Cerebellar nuclear complex (tissue), 1 donor: ENCODE measurements at regions not wholly inside any gene's neighbourhood (a gene's known extent, or its start where the extent isn't known, plus 50 kb on each side); places are given as distances from the start of the nearest gene placed in this dataset.

Source experiments
- DNase-seq, 2 experiments: peaks; one replicate each; lab custom pipeline; 2025; lab: John Stamatoyannopoulos, UW

GRCh38 chr10:88023676-88024075 lies 160.3 kb downstream of the PTEN start:
- no peak for DNase-seq

- no peak for DNase-seq
Measured at GRCh38 chr10:88026031-88026430, 162.6 kb downstream of the PTEN start.

DNA sequence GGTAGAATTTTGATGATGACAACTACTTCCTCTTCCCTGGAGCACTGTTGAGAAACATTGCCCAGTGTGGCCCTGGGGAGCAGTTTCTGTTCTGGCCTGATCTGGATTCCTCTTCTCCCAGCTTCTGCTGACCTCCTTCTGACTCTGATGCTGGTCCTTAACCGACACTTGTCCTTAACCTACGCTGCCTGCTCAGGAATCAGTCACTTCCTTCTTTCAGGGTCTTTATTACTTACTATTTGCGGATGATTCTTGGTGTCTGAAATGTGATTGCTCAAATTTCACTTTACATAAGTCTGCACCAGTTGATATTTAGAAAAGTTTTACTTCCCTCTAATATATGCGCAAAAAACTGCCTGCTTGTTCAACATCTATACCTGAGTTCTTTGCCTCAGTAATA lies 164.1 kb downstream of the PTEN start:
- no peak for DNase-seq

- no peak for DNase-seq
Measured at GRCh38 chr10:88028072-88028471, 164.6 kb downstream of the PTEN start.

DNA sequence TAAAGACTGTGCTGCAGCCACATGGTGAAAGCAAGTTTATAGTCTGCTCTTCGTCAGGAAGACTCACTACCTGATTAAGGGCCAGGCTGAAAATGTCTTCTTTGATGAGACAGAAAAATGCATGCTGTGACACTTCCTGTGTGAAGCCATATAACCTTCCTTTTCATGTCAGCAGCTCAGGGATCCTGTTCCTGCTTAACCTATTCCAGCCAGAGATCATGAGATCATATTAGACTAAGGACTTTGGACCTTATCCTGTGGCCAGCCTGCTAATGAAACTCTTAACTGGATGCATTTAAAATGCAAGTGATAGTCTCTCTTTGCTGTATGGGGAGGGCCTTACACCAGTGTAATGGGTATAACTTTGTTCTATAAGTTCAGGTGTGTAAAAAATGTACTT lies 165.2 kb downstream of the PTEN start:
- no peak for DNase-seq

- no peak for DNase-seq
Measured at GRCh38 chr10:88032566-88032965, 169.1 kb downstream of the PTEN start.

DNA sequence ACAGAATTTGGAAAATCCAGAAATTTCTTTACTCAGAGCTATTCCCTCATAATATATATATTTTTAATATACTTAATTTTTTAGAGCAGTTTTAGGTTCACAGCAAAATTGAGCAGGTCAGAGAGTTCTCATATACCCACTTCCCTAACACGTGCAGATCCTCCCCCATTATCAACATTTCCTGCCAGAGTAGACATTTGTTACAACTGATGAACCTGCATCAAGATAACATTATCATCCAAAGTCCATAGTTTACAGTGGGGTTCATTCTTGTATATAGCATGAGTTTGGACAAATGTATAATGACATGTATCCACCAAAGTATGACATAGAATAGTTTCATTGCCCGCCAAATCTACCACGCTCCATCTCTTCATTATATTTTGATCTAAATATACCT lies 170.0 kb downstream of the PTEN start:
- DNase-seq = no peak

DNA sequence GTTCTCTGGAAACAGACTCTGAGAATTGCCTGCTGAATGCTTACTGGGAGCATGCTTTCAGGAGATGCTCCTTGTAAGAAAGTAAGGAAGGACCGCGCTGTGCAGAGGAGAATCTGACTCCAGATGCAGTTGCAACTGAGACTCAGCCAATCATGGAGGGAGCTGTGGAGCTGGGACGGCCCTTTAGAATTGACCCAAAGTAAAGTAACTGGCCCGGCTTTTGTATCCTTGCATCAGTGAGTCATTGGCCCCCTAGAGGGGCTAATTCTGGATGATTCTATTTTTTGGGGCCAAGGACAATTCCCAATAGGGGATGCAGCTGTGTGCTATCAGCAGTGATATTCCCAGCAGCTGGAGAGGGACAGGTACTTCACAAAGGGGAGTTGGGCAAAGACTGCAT lies 170.4 kb downstream of the PTEN start:
- DNase-seq = no peak

- DNase-seq = no peak
Measured at GRCh38 chr10:88036126-88036525, 172.7 kb downstream of the PTEN start.

- DNase-seq = no peak
Measured at GRCh38 chr10:88037623-88038022, 174.2 kb downstream of the PTEN start.

DNA sequence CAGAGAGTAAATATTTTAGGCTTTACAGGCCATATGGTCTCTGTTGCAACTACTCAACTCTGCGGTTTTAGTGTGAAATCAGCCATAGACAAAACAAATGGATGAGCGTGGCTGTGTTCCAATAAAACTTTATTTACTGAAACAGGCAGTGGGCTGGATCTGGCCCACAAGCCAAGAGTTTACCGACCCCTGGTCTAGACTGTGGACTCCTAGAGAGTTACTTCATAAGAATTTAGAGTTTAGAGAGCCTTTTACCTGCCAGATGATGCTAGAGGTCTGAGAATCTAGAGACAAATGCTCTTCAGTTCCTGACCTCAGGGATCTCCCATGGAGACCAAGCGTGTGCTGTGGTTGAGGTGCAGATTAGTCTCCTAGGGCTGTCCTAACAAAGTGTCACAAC lies 174.8 kb downstream of the PTEN start:
- no peak for DNase-seq

DNA sequence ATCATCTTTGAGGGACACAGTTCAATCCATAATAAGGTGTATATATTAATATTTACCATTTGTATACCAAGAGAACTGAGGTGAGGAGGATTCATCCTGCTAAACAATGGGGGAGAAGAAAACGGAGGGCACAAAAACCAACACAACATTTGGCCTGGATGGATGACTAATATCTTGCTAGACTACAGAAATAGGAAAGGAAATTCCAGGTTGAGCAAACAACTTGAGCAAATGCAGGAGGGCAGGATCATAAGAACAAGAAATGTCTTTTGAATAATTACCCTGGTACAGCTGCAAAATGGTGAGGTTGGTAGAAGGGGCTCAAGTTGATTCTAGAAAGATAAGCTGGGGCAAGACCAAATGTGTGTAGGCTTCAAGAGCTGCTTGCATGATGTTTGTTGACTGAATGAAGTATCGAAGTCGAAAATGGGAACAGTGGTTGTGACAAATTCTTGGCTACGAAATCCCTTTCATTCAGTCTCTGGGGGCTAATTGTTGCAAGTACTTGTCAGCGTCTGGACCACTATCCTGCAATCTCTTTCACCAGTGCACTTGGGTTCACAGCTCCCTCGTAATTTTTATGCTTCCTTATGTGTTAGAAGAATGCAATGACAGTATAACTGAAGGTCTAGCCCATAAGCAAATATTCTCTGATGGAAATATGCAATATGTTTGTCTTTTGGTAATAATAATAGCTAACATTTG lies 176.2 kb downstream of the PTEN start:
- no peak for DNase-seq

- no peak for DNase-seq
Measured at GRCh38 chr10:88041243-88042159, 178.1 kb downstream of the PTEN start.

DNA sequence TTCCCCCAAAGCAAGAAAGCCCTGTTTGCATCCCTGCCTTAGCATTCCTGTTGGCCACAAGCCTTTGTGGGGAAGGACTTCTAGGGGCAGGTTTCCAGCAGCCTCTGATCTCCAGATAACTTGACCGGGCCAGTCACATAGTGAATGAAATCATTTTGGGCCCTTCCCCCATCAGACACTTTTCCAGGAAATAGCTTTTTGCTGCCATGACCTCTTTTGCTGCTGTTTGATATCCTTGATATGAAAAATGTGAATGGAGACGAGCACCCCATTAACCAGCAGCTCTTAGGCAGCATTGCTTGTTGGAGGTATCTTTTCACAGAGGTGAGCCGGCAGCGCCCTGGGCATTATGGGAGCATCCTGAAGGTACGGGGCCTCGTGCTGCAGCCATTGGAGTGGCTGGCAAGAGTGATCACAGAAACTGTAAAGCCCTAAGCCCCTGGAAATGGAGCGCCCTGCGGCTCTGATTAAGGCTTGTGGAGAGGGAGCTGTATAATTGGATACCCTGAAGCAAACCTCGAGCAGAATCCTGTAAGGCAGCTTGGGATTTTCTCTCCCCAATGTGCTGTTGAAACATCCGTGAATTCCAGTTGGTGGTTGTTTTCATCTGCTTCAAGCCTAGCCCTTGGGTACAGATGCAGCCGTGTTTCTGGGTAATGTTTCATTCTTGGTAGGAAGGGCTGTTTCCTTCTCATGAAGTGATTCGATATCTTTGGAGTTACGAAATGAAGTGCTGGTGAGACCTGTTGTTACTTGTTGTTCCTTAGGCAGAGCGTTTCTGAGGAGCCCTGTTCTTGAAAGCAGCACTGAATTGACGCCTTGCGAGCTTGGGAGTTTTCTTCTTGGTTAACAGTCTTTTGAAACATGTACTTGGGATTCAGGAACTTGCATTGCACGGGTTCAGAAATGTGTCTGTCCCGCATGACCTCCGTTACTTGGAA lies 179.0 kb downstream of the PTEN start:
- DNase-seq = no peak

- no peak for DNase-seq
Measured at GRCh38 chr10:88045096-88045495, 181.7 kb downstream of the PTEN start.

GRCh38 chr10:88045656-88046415 lies 182.4 kb downstream of the PTEN start:
- no peak for DNase-seq

DNA sequence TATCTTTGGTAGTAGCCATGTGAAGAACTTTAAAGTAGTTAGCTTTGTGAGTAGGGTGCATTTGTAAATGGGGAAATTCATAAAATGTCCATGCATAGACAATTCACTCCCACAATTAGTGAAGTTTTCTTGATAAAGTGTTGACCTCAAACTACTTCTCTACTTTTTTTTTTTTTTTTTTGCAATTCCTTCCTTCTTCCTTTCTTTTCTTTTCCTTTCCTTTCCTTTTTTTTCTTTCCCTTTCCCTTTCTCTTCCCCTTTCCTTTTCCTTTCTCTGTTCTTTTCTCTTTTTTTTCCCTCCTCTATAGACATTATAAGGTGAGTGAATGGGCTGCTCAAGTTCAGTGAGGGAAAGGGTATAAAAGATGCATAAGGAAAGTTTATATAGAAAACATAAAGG lies 184.2 kb downstream of the PTEN start:
- DNase-seq = no peak

DNA sequence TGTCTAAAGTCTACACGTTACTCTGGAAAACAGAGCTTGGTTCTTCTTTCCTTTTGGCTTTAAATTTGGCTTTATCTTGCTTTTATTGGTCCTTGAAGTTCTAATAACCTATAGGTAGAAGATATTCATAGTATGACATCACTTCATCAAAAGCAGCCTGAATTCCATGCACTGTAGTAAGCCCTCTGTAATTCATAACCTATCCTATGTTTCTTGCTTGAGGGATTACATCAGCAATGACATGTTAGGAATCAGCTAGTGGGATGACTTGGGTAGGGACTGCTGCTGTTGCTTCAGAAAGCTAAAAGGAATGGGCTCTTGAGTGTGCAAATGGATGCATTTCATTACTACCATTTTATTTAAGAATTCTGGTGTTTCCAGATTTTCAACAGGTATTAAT lies 184.9 kb downstream of the PTEN start:
- no peak for DNase-seq

GRCh38 chr10:88049204-88049603 lies 185.8 kb downstream of the PTEN start:
- no peak for DNase-seq

- DNase-seq = no peak
Measured at GRCh38 chr10:88057720-88058119, 194.3 kb downstream of the PTEN start.

DNA sequence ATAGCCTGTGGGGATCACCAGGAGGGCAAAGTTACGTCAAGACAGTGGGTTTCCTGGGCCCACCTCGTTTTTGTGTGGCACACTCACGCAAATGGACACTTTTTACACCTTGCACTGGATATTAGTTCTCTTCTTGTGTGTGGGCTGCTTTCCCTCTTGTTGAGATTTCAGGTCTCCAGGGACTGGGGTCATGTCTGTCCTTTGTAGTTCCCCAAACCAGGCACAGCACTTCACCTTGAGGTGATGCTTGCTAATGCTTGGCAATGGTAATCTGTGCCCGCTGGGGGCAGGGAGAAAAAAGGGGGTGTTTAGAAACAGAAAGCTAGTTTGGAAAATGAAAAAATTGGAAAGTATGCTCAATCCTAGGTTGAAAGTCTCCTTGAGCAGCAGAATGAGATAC lies 195.3 kb downstream of the PTEN start:
- DNase-seq = no peak

DNA sequence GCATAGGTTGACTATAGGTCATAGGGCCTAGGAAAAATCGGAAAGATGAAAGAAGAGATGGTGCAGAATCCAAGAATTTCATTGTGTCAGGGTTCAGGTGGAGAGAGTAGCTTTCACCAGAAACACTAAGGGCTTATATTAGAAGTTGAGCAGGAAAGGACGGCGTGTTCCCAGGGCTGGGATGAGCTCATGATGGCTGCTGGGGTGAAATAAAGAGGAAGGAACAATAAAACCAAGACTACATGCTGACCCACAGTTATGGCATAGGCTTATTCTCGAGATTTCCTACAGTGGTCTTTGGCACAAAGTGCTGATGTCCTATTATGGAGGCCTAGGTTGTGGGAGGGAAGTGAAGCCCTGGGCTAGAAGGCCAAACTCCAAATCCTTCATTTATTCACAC lies 195.8 kb downstream of the PTEN start:
- DNase-seq = no peak
